MM.1S (cell line): ENCODE measurements at regions not wholly inside any gene's neighbourhood (a gene's known extent, or its start where the extent isn't known, plus 50 kb on each side); places are given as distances from the start of the nearest gene placed in this dataset.

Experiments
- DNase-seq: peaks from one replicate; pipeline ENCODE4 v3.0.0-alpha.2; 2015
- H2AFZ ChIP-seq: fragments of 300-600 bp; sonication (generic); 2 replicates; pipeline ENCODE4 v1.6.0; 2016; ENCODE audit warnings: antibody characterized with exemption, low read length
- H3F3A ChIP-seq: fragments of 300-600 bp; sonication (generic); 2 replicates; pipeline ENCODE4 v1.6.1; 2016; ENCODE audit warnings: mild to moderate bottlenecking, antibody characterized with exemption, low read length, moderate library complexity, mixed read lengths; ENCODE audit not compliant: insufficient read depth
- H3K27ac ChIP-seq: fragments of 300-600 bp; sonication (generic); 2 replicates; pipeline ENCODE4 v1.5.1; 2016; ENCODE audit warnings: mild to moderate bottlenecking, low read length
- H3K27me3 ChIP-seq: fragments of 300-600 bp; sonication (generic); replicated peaks from 2 replicates; pipeline ENCODE4 v1.6.0; 2016; ENCODE audit warnings: low read length; ENCODE audit not compliant: insufficient read depth
- H3K36me3 ChIP-seq: fragments of 300-600 bp; sonication (generic); replicated peaks from 2 replicates; pipeline ENCODE4 v1.6.1; 2016; ENCODE audit warnings: mild to moderate bottlenecking, low read length, mixed read lengths; ENCODE audit not compliant: insufficient read depth
- H3K4me1 ChIP-seq: fragments of 300-600 bp; sonication (generic); 2 replicates; pipeline ENCODE4 v1.6.1; 2016; ENCODE audit warnings: low read length, mixed read lengths
- H3K4me2 ChIP-seq: fragments of 300-600 bp; sonication (generic); 2 replicates; pipeline ENCODE4 v1.6.0; 2016; ENCODE audit warnings: low read depth, low read length
- H3K4me3 ChIP-seq: fragments of 300-600 bp; sonication (generic); 2 replicates; pipeline ENCODE4 v1.5.1; 2016; ENCODE audit warnings: low read length, mixed read lengths
- H3K79me2 ChIP-seq: fragments of 300-600 bp; sonication (generic); 2 replicates; pipeline ENCODE4 v1.6.1; 2016; ENCODE audit warnings: mixed run types, low read length, mixed read lengths
- H3K9ac ChIP-seq: fragments of 300-600 bp; sonication (generic); 2 replicates; pipeline ENCODE4 v1.6.1; 2016; ENCODE audit warnings: low read length, mixed read lengths
- H3K9me2 ChIP-seq: fragments of 300-600 bp; sonication (generic); replicated peaks from 2 replicates; pipeline ENCODE4 v1.6.1; 2016; ENCODE audit warnings: mild to moderate bottlenecking, low read length, mixed read lengths; ENCODE audit not compliant: insufficient read depth
- H3K9me3 ChIP-seq: fragments of 300-600 bp; sonication (generic); replicated peaks from 2 replicates; pipeline ENCODE4 v1.6.1; 2016; ENCODE audit warnings: mild to moderate bottlenecking, low read length, mixed read lengths; ENCODE audit not compliant: insufficient read depth
- H4K20me1 ChIP-seq: fragments of 300-600 bp; sonication (generic); 2 replicates; pipeline ENCODE4 v1.6.1; 2016; ENCODE audit warnings: mild to moderate bottlenecking, low read length, moderate library complexity, mixed read lengths; ENCODE audit not compliant: insufficient read depth
- EZH2 ChIP-seq: fragments of 300-600 bp; sonication (generic); optimal IDR thresholded peaks from 2 replicates; pipeline ENCODE3; 2017; ENCODE audit warnings: low read depth, mild to moderate bottlenecking, antibody characterized with exemption, low read length, mixed read lengths
- EZH2phosphoT487 ChIP-seq: fragments of 300-600 bp; sonication (generic); IDR thresholded peaks from 2 replicates; pipeline ENCODE4 v1.6.1; 2018; ENCODE audit warnings: antibody characterized with exemption, low read length
- TF ChIP-seq, protein P1 (sequence below): fragments of 300-600 bp; sonication (generic); IDR thresholded peaks from 2 replicates; pipeline ENCODE4 v1.5.1; 2016; ENCODE audit warnings: antibody characterized with exemption, low read length, mixed read lengths

DNA sequence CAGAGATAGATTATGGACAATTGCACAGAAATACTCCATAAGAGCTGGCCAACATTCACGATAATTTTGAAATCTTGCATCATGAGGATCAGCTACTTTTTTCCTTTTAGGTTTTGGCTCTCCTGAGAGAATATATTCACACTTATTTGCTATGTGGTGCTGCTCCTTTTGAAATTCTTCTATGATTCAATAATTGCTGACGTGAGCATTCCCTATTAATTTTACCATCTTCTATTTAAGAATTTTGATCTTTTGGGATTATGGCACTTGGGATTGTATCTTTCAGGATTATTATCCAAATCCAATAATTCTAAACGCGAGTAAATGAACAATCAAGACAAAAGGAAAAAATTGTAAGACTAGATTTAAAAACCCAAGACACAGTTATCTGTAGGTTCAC lies 358.8 kb downstream of the ELAVL2 start:
- no peaks in the 10 kb centered on the region for H4K20me1 ChIP-seq
- H3K4me2 ChIP-seq = no peak overlapping the region
- H3K79me2 ChIP-seq = no peaks in the 10 kb centered on the region
- H3K9me3 ChIP-seq = no peaks in the 10 kb centered on the region
- H3K4me1 ChIP-seq = no peaks in the 10 kb centered on the region
- H3K36me3 ChIP-seq = no peaks in the 10 kb centered on the region
- no peaks in the 10 kb centered on the region for H3F3A ChIP-seq
- no peak overlapping the region for H2AFZ ChIP-seq
- H3K27ac ChIP-seq = no peak overlapping the region
- TF ChIP-seq EZH2 = no peak
- TF ChIP-seq, protein P1, sequence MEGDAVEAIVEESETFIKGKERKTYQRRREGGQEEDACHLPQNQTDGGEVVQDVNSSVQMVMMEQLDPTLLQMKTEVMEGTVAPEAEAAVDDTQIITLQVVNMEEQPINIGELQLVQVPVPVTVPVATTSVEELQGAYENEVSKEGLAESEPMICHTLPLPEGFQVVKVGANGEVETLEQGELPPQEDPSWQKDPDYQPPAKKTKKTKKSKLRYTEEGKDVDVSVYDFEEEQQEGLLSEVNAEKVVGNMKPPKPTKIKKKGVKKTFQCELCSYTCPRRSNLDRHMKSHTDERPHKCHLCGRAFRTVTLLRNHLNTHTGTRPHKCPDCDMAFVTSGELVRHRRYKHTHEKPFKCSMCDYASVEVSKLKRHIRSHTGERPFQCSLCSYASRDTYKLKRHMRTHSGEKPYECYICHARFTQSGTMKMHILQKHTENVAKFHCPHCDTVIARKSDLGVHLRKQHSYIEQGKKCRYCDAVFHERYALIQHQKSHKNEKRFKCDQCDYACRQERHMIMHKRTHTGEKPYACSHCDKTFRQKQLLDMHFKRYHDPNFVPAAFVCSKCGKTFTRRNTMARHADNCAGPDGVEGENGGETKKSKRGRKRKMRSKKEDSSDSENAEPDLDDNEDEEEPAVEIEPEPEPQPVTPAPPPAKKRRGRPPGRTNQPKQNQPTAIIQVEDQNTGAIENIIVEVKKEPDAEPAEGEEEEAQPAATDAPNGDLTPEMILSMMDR = no peak
- no peak for TF ChIP-seq EZH2phosphoT487
- no peaks in the 10 kb centered on the region for H3K27me3 ChIP-seq
- no peaks in the 10 kb centered on the region for H3K9me2 ChIP-seq
- no peak overlapping the region for H3K4me3 ChIP-seq
- H3K9ac ChIP-seq = no peak overlapping the region
- no peak for DNase-seq

DNA sequence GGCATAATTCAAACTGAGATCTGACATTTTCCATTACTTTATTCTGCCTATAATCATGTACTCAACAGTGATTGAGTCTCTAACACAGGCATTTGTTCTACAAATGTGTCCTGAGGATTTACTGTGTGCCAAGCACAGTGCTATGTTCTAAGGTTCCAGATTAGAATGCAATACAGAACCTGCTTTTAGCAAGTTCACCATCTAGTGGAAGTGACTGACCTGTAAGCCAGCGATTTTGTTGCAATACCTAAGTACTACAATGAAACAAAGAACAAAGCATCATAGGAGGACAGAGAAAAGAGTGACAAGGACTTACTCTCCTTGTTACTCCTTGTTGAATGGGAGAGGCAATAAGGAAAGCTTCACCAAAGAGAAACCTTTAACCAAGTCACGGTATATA lies 348.1 kb downstream of the ELAVL2 start:
- Histone ChIP-seq H3K27me3 (no peaks in the 10 kb centered on the region), H2AFZ (no peak overlapping the region)
- TF ChIP-seq, protein P1 = no peak
- TF ChIP-seq EZH2phosphoT487 = no peak
- TF ChIP-seq EZH2 = no peak

DNA sequence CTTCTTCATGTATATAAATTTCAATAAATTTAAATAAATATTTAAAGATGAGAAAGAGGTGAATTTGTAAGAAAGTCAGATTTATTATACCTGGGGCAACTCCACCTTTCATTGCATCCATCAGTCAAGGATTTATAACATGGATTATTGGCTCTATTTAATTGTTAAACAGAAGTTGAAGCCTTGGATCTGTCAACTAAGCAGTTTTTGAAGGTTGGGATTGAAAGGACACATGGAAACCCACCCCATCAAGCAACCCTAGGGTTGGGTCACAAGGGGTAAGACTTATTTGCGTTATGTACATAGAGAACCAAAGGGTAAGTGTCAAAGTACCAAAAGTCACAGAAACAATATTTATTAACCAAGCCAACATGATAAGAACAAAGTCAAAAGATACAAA lies 342.5 kb downstream of the ELAVL2 start:
- Histone ChIP-seq H3K4me1 (no peaks in the 10 kb centered on the region), H3K9ac (no peak overlapping the region), H3K9me3 (no peaks in the 10 kb centered on the region), H3K4me3 (no peak overlapping the region), H3K27me3 (no peaks in the 10 kb centered on the region), H3F3A (no peaks in the 10 kb centered on the region), H4K20me1 (no peaks in the 10 kb centered on the region), H3K36me3 (no peaks in the 10 kb centered on the region), H3K27ac (no peak overlapping the region), H3K9me2 (no peaks in the 10 kb centered on the region), H3K79me2 (no peaks in the 10 kb centered on the region), H3K4me2 (no peak overlapping the region), H2AFZ (no peak overlapping the region)
- no peak for DNase-seq
- TF ChIP-seq EZH2 = no peak
- TF ChIP-seq, protein P1 = no peak
- TF ChIP-seq EZH2phosphoT487 = no peak

More for the DNA sequence above, 348.1 kb downstream of the ELAVL2 start:
- H3F3A ChIP-seq = no peaks in the 10 kb centered on the region
- no peak overlapping the region for H3K4me2 ChIP-seq
- H3K36me3 ChIP-seq = no peaks in the 10 kb centered on the region
- H3K9ac ChIP-seq = no peak overlapping the region
- DNase-seq = no peak
- H3K9me2 ChIP-seq = no peaks in the 10 kb centered on the region
- no peaks in the 10 kb centered on the region for H3K4me1 ChIP-seq
- no peaks in the 10 kb centered on the region for H4K20me1 ChIP-seq
- no peak overlapping the region for H3K4me3 ChIP-seq
- H3K27ac ChIP-seq = no peak overlapping the region
- no peaks in the 10 kb centered on the region for H3K79me2 ChIP-seq
- H3K9me3 ChIP-seq = no peaks in the 10 kb centered on the region
